Upper lobe of left lung (tissue), 4 donors: ENCODE measurements at regions not wholly inside any gene's neighbourhood (a gene's known extent, or its start where the extent isn't known, plus 50 kb on each side); places are given as distances from the start of the nearest gene placed in this dataset.

Experiments
- CTCF ChIP-seq, 6 experiments: fragments of 450-650 bp in 4 of 6; fragments of 200-600 bp in 2 of 6; sonication (generic) in 2 of 6; IDR thresholded peaks; one replicate each; pipeline ENCODE4 v1.5.1; 2016 to 2019; ENCODE audit warnings: antibody characterized with exemption in 6 of 6
- EP300 ChIP-seq, 4 donors: sonication (generic); formaldehyde crosslinking; IDR thresholded peaks; one replicate each; pipeline ENCODE4 v1.5.1; 2017; ENCODE audit warnings: antibody characterized with exemption in 4 of 4, control low read depth in 2 of 4
- POLR2A ChIP-seq, 4 donors: fragments of 450-650 bp; IDR thresholded peaks; one replicate each; pipeline ENCODE4 v1.5.1; 2016 to 2017; ENCODE audit warnings: antibody characterized with exemption in 4 of 4, mild to moderate bottlenecking in 2 of 4
- POLR2AphosphoS5 ChIP-seq, 2 donors: sonication (generic); formaldehyde crosslinking; IDR thresholded peaks; one replicate each; pipeline ENCODE4 v1.5.1; 2017; ENCODE audit warnings: antibody characterized with exemption in 2 of 2

- TF ChIP-seq EP300 (IDR thresholded peaks at IDR 0.05): no peak
- TF ChIP-seq CTCF (IDR thresholded peaks at IDR 0.05): no peak
- TF ChIP-seq POLR2A (IDR thresholded peaks at IDR 0.05): no peak
- no peak for TF ChIP-seq POLR2AphosphoS5 (IDR thresholded peaks at IDR 0.05)
These were observed 208.2 kb downstream of the URB2 start for GRCh38 chr1:229834230-229834629.
